AG08396 (cell line): ENCODE measurements at regions not wholly inside any gene's neighbourhood (a gene's known extent, or its start where the extent isn't known, plus 50 kb on each side); places are given as distances from the start of the nearest gene placed in this dataset.

Source experiments
- DNase-seq: peaks from one replicate; pipeline ENCODE4 v3.0.0; 2012; ENCODE audit warnings: low spot score, mixed read lengths

DNA sequence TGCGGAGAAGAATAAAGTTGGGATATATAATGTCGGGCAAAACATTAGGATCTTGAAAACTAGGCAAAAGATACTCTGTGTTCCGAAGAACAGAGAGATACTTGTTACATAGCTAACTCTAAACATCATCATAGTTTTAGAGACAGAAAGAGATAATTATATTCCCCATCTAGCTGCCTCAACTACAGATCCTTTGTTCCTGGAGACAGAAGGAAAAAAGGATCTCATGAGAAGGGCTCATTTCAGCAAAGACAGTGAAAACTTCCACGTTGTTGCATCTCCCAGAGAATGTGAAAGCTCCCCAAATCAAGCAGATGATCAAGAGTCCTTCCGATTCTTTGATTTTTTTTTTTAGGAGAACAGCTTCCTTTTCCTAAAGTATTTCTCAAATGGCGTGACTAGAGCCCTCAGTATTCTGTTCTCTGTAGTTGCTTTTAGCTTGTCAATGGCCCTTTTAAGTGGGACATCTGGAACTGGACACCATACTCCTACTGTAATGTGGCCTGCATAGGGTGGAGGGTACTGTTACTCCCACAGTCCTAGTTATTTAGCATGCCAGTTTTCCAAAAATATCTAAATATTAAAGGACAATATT is 1048.2 kb downstream of the TTLL7 start:
- DNase-seq = no peak

DNA sequence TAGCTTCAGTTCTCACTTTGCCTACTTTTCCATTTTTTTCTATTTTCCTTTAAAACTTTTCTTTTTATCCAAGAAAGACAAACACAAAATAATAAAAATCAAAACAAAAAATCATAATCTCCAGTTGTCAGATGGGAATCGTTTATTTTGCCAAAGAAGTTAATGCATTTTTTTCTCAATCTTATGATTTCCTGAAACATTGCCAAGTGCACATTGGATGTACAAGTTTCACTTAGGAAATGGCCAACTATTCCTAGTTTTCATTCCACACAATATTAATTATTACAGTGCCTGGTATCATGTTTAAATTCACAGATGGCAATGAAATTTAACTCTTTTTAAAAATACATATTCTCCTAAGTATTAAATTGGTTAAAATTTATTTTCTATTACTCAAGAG is 1050.5 kb downstream of the TTLL7 start:
- DNase-seq = no peak

DNA sequence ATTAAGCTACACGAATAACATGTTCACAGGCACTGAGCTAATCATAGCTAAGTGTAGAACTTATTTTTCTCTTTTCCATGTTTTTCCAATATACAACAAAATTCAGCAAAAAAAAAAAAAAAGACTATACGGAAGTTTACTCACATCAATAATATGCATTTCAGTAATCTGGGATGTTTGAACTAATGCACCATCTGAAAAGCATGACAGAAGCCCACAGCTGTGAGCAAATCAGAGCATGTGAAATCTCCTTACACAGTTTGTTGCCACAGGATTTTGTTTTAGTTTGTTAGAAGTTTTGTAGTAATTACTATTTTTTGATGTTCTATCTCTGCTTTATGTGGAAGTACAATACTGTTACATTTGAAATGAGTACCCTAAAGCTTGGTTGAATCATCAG is 1051.7 kb downstream of the TTLL7 start:
- DNase-seq = no peak

GRCh38 chr1:82946096-82946605 is 1052.8 kb downstream of the TTLL7 start:
- no peak for DNase-seq

DNA sequence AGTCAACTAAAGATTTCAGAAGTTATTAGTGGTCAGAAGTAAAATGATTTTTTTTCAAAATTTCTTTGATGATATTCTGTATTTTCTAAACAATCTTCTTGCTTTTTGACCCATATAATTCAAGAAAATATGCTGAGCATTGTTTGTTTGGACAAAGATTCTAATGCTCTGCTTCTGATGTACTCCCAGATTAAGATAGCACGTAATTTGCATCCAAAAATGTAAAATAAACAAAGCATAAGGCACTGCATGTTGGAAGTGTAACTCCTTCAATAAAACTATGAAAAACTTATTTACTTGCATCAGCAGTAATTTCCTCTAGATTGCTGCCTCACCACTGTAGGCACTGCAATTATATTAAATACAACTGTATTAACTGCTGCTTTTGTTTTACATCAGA is 1054.1 kb downstream of the TTLL7 start:
- DNase-seq = no peak

- no peak for DNase-seq
Measured at GRCh38 chr1:82934074-82934473, 1064.9 kb downstream of the TTLL7 start.

DNA sequence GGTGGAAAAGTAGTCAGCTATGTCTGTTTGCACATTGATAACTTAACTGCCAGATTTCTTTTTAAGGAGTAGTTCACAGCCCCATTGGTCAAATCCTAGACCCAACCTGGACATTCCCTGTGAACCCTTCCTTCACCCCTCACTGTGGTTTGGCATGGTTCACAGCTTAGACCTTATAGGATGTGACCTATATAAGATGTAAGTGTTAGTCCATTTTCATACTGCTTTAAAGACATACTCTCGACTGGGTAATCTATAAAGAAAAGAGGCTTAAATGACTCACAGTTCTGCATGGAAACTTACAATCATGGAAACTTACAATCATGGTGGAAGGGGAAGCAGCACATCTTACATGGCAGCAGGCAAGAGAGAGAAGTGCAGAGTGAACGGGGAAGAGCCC is 1066.2 kb downstream of the TTLL7 start:
- DNase-seq = no peak

- DNase-seq = no peak
Measured at GRCh38 chr1:82932207-82932606, 1066.7 kb downstream of the TTLL7 start.

DNA sequence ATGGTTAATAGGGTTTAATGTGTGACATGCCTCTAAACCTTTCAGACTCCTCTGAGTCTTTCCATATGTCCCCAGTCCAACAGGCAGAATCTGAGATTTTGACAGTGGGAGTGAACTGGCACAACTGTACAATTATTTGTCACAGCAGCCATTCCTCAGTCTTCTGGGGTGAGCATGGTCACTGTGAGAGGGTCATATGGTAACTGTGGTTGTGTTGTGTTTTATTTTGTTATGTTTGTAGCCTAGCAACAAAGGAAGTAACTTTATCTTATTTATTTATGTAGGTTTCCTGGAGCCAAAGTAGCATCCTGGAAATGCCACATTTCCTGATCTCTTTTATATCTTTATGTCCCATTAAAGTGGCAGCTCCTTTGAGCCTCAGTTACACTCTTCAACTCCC is 1067.9 kb downstream of the TTLL7 start:
- DNase-seq = no peak

GRCh38 chr1:82927753-82928152 is 1071.2 kb downstream of the TTLL7 start:
- no peak for DNase-seq

DNA sequence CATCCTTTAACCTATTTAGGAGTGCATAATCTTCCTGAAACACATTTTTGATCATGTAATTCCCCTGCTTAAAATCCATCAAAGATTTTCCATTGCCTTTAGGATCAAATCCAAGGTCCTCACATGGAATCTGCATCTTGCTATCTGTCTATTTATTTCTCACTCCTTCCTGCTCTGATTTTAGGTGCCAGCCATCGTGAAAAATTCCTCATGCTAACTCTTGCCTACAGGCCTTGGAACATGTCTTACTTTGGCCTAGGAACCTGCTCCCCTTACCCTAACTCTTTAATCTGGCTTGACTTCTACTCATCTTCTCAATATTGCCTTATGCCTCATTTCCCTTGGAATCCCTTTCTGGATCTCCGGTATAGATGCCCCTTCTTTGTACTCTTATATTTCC is 1074.3 kb downstream of the TTLL7 start:
- DNase-seq = no peak

GRCh38 chr1:82923931-82924330 is 1075.0 kb downstream of the TTLL7 start:
- no peak for DNase-seq

DNA sequence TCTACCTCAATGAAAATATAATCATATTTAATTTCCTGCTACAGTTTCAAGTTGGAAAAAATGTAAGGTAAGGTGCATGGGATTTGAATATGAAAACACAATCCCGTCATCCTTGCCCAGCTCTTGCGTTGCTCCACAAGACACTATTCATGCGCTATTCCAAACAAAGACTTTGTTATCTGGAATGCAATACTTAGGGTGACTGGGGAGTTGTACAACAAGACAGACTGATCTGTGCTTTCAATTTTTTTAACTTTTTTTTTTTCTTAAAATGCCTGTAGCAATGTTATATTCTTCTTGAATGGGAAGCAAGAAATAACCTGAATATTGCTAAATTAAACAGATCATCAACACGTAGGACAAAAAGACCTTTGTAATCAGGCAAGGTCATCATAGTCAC is 1077.2 kb downstream of the TTLL7 start:
- DNase-seq = no peak

DNA sequence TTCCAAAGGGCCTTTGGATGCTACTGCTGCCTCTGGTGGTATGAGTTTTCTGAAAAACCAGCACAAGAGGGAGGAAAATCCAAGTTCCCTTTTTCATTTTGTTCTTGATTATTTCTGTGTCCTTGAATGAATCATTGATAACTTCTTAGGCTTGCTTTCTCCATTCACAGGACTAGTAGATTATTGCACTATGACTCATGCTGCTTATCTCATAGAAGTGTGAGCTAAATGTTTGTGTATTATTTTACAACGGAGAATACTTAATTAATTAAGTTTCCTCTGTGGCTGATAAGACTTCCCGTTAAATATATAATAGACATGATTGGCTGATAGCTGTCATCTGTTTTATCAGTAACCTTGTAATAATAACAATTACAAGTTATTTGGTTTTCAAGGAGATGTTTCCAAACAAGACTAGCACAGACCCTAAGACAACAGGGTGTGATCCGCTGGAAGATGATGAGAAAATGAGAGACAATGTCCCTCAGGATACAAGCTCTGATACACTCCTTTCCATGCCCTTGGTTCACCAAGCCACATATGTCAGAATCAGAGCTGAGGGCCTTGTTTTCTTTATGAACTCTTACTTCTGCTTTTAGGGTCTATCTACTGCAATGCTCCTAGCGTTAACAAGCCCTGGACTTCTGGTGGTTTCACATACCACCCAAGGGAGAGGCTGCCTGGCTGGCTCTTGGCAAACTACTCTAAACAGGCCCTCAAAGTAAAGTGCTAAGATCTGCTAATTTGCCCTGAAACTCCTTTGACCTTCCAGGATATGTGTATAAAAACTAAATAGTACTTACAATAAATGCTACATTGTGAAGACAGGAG is 1078.3 kb downstream of the TTLL7 start:
- no peak for DNase-seq

- no peak for DNase-seq
Measured at GRCh38 chr1:82919837-82920236, 1079.1 kb downstream of the TTLL7 start.

DNA sequence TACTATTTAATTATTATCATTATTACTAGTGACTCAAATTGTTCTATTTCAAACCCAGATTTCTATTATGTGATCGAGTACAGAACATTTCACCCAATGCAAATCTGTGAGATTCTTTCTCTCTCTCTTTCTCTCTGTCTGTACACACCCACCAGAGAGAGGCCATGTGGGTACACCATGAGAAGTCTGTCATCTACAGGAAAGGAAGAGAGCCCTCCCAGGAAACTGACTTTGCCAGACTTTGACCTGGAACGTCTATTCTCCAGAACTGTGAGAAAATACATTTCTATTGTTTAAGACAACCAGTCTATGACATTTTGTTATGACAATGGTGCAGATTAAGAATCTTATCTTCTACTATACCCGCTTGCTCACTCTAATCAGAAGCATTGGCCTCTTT is 1091.6 kb downstream of the TTLL7 start:
- DNase-seq = no peak

- DNase-seq = no peak
Measured at GRCh38 chr1:82903626-82904025, 1095.3 kb downstream of the TTLL7 start.

DNA sequence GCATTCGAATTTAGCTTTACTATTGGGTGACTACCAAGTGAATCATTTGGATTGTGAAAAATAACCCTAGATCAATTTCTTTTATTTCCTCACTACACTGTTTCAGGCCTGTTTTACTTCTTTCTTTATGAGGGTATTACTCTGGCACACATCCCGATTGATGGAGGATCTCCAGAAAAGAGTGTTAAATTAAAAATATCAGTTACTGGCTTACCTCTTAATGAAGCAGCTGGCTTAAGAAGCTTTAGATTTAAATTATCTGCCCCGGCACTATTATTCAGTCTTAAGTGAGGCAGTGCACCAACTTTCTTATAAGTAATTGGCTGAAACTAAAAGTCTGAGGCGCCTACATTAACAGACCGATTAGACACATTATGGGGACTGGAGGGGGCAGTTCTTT is 1097.4 kb downstream of the TTLL7 start:
- DNase-seq = no peak

GRCh38 chr1:82901118-82901517 is 1097.8 kb downstream of the TTLL7 start:
- no peak for DNase-seq

DNA sequence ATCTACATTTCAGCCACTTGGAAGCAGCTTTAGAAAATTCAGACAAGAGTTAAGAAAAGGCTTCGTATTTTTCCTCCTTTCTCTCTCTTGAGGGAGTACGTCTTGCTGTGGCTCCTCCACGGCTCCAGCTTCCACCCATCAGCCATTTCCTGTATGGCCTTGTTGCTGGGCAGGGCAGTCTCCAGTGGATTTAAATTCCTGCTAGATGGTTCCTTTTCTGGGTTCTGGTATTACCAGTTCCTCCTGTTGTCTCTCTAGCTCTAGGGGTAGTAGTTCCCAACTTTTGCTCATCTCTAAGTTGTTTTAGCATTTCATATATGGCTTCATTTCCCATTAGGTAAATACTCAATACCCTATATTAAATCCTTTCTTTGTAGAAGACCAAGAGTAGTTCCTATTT is 1098.3 kb downstream of the ADGRL2 start:
- no peak for DNase-seq

DNA sequence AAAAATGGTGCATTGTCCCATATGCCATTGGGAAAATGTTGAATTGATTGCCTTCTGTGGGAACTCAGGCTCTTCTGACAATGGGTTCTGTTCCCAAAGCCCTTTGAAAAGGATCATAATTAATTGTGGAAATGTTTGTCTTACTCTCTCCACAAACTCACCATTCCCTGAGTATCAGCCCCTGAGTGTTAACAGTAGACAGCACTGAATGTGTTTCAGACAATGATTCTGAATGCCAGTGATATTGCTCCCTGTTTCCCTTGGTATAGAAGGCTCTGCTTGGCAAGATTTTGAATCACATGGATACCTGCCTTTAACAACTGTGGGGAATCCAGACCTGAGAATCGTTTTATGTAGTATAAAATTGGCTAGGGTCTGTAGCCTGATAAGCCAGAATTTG is 1096.8 kb downstream of the ADGRL2 start:
- no peak for DNase-seq

DNA sequence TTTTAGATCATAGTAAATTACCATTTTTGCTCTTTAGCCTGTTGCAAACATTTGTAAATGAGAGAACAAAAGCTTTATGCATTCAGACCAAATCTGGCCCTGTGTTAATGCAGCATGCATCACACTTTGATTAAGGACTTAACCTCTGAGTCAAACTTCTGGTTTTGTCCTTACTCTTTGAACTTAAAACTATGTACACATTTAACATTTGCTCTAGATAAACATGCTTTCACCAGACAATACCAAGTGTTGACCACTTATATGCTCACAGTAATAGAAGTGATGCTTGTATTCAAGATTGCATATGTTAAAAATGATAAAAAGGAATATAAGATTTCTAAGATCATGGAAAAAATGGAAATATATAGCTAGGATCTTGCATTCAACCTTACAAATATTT is 1095.3 kb downstream of the ADGRL2 start:
- DNase-seq = no peak

DNA sequence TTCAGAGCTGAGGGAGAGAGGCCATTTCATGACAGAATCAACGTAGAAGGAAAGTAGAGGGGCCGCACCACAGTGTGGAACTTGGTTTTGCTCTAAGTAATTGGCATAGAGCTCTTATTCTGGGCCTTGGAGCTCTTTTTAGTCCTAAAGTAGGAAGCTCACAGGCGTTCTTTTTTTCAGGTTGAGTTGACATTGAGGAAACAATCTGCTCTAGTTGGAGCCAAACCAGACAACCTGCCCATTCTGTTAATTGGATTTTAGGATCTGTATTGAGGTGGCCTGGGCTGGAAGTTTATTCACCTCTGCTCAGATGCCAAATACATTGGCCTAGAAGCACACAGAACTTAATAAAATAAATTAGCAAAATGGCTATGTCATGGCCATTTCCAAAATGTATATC is 1093.9 kb downstream of the ADGRL2 start:
- no peak for DNase-seq
